GM18502 (cell line): ENCODE measurements at regions not wholly inside any gene's neighbourhood (a gene's known extent, or its start where the extent isn't known, plus 50 kb on each side); places are given as distances from the start of the nearest gene placed in this dataset.
"Not testable (repeated sequence)": the region's sequence is repeated elsewhere in the genome, so short reads cannot be mapped to it uniquely, and the experiment has no call there.

ENCODE experiments used
- ATAC-seq: cut with Tn5 transposase; IDR thresholded peaks from one replicate; pipeline ENCODE4 v1.9.1; 2021; ENCODE audit warnings: mild to moderate bottlenecking; ENCODE audit not compliant: unreplicated experiment, poor library complexity

- no peak for ATAC-seq
Measured at GRCh38 chr6:100105919-100106529, 112.0 kb upstream of the MCHR2 start.

DNA sequence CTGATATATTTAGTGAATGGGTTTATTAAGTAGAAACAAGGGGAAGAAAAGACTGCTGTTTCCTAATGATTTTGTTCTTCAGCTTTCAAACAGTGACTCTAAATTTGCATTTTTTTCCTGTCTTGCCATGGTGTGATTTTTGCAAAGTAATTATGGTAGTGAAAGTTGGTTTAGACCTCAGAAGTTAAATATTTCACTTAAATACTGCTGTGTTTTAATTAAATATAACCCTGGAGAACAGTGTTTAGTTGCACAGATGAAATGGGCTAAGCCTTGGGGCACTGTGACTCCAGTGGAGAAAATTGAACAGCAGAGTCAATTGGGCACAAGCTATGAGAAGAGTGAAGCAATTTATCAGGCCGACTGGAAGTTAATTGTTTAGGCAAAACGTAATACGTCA is 111.1 kb upstream of the MCHR2 start:
- no peak for ATAC-seq

DNA sequence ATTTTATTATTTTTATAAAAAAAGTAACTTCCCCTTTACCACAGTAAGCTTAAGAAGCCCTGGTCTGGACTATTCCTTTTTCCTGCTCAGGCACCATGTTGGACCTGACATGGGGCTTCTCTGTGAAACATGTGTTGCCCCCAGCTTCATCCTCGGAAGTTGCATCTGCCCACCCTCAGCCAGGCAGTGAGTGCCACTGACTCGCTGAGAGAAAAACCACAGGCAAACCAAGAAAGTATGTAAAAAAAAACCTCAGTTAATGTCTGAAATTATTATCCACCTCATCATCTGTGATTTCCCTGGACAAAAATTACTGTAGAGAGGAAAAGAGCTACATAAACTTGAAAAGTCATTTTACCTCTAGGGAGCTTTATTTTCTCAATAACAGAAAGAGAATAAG is 109.9 kb upstream of the MCHR2 start:
- ATAC-seq = no peak

DNA sequence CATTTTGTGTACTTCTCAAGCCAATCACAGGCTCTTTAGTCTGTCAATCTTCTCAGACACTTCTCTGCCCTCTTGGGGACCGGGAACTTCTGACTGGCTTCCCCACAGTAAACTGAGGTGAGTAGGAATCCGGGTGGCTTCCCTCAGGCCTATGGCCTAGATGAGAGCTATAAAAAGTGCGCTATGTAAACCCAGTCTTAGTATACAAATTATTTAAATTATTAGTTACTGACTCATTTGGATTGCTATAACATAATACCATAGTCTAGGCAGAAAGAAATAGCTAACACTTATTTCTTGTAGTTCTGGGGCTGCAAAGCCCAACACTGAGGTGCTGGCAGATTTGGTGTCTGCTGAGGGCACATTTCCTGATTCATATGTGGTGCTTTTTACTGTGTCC is 109.2 kb upstream of the MCHR2 start:
- ATAC-seq = no peak

DNA sequence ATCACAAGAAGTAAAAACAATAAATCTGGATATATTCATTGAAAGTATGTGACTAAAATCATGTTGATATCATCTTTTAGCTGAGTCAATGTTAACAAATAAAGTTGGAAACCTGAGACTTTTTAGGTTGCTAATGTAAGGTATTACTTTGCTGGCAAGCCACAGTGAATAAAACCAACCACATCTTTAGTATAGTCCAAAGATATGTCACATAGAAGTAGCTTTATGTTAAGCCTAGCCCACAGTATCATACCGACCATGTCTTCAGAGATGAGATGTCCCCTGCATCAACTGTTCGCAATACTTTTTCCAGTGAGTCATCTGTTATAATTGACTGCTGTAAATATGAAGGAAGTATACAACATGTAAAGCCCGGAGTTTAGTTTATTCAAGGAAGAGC is 107.6 kb upstream of the MCHR2 start:
- ATAC-seq = no peak

DNA sequence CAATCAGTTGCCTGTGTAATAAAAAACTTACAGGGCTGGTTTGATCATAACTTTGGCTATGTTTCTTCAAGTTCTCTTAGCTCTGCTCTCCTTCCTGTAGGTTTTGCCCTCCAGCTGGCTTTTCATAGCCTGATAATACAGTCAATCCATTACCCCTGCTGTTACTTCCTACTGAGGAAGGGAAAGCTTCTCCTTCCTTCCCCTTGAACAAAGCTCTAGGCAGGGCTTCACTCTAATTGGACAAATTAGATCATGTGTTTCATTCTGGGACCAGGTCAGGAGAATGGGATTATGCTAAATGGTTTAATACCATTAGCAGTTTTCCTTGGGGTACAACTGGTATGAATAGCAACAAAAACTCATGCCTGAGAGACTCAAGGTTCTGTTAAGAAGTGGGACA is 106.8 kb upstream of the MCHR2 start:
- ATAC-seq = no peak

DNA sequence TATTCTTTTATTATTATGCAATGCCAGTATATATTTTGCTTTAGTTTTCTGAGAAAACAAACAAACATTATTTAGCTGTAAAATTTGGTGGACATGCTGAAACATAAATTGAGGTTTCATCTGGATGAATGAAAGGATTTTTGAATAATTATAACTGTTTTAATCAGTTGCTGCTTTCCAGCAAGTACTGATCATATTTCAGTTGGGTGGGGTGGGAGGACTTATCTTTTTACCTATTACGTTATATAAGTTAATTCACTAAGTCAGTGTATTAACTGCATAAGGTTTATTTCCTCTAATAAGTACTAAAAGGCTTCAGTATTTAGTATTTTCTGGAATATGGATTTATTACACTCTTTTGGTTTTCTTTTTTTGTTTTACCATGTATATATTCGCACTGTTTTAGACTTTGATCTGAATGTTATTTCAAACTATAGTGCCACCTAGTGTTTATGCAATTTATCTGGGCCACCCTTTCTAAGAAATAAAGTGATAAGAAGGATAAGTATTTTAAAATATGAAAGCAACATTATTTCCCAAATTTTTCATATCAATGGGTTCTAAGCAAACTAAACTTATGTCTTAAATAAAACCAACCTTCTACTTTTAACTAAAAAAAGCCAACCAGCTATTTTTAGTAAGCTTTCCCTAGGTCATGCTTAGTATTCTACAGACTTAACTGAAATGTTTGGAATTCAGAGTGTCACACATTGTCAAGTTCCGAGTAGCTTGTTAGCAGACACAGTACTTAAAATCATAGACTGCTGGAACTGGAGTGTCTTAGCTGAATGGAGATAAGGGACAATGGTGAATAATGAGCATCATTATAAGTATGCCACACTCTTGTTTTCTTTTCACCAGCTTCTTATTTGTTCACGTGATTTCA is 105.4 kb upstream of the MCHR2 start:
- ATAC-seq = peak; percentile 49

- no peak for ATAC-seq
Measured at GRCh38 chr6:100096936-100097335, 102.9 kb upstream of the MCHR2 start.

GRCh38 chr6:100096341-100096740 is 102.3 kb upstream of the MCHR2 start:
- no peak for ATAC-seq

DNA sequence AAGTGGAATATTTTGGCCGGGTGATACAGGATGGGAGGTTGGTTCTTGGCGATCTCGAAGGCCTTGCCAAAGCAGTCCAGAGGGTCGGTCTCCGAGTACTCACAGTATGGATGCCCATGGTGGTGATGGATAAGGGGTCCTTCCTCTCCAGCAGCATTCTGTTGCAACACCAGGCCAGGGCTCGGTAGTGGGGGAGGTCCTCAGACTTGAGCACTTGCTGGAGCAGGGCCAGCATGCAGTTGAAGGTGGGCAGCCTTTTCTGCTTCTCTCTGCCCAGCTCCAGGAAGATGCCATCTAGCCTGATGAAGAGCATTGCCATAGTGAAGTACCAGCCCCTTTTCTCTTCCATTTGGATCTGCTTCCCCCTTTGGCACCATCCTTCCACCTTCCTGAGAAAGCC is 99.4 kb upstream of the MCHR2 start:
- no peak for ATAC-seq

DNA sequence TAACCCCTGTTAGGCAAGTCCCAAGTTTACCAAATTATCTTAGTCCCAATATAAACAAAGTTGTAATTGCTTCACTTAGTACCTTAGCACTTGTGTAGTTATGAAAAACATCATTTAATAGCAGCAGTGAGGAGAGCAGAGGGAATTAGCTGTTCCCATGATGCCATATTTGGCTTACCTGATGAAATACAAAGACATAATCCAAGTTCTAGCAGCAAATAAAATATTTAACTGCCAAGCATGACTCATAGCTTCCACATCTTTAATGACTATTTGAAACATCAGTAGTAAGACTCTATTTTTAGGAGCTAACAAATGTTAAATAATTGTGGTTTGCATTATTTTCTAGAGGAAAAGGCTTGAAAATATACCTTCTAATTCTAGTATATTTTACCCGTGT is 94.0 kb upstream of the MCHR2 start:
- ATAC-seq = no peak

- no peak for ATAC-seq
Measured at GRCh38 chr6:100084991-100085364, 91.0 kb upstream of the MCHR2 start.

DNA sequence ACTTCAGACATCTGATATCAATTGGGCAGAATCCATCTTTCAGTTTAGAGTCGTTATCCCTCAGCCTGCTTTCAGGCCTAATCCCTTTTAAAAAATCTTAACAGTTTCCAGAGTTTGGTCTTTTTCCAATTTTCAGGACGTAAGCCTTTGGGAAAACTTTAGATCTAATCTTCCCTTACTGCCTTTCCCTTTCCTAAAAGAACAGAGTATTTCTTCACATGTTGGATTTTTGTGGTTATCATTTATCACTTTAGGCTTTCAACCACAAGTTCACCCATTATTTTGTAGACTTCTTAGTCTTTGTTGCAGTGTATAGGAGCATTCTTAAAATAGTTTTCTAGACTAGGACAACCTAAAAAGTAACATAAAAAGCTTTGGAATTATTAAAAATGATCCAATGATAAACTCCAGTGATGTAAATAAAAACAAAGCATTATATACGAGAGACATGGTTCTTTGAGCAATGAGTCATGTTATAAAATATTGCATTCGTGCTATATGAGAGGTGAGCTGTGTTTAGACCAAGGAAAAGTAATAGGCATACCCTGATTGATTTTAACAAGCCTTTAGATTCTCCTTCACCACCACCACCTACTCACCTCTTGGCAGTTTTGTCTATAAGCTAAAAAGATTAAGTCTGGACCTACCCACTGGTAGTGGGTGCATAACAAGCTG is 90.4 kb upstream of the MCHR2 start:
- ATAC-seq = no peak

GRCh38 chr6:100078509-100078908 is 84.5 kb upstream of the MCHR2 start:
- ATAC-seq = no peak

GRCh38 chr6:100065348-100065747 is 71.3 kb upstream of the MCHR2 start:
- no peak for ATAC-seq

- ATAC-seq = no peak
Measured at GRCh38 chr6:100062621-100063020, 68.6 kb upstream of the MCHR2 start.

DNA sequence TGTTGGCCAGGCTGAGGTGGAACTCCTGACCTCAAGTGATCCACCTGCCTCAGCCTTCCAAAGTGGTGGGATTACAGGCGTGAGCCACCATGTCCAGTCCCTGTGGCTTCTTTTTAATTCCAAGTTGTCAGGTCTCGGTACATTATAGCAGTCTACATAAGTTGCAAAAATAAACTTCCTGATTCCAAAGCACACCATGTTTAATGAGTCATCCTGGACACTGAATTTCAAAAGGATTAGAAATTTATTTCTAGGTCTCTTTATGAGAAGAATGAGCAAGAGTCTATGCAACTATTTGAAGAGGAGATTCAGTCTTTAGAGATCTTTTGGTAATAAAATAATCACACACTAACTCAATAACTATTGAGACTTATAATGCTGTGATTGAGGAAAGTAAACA is 63.9 kb upstream of the MCHR2 start:
- no peak for ATAC-seq

- no peak for ATAC-seq
Measured at GRCh38 chr6:100050550-100050949, 56.5 kb upstream of the MCHR2 start.

- not testable (repeated sequence) for ATAC-seq
Measured at GRCh38 chr6:100043961-100044360, 49.9 kb upstream of the MCHR2 start.
